SK-N-SH treated with all-trans-retinoic acid at 6 μM for 48 hours (cell line): ENCODE measurements at regions not wholly inside any gene's neighbourhood (a gene's known extent, or its start where the extent isn't known, plus 50 kb on each side); places are given as distances from the start of the nearest gene placed in this dataset.

Source experiments
- ATAC-seq: fragments of 200-7000 bp; cut with Tn5 transposase; 3 replicates; pipeline ENCODE4 v1.9.1; 2020; ENCODE audit warnings: mild to moderate bottlenecking, moderate library complexity
- BACH2 ChIP-seq: fragments of 250-450 bp; sonication (Bioruptor Pico); IDR thresholded peaks from 2 replicates; pipeline ENCODE4 v1.9.0; 2021; ENCODE audit warnings: mild to moderate bottlenecking, borderline replicate concordance
- ESRRG ChIP-seq: fragments of 250-450 bp; sonication (Bioruptor Pico); IDR thresholded peaks from 2 replicates; pipeline ENCODE4 v1.6.1; 2021; ENCODE audit warnings: mild to moderate bottlenecking
- GLIS3 ChIP-seq: fragments of 250-450 bp; sonication (Bioruptor Pico); IDR thresholded peaks from 2 replicates; pipeline ENCODE4 v1.5.0; 2020; ENCODE audit warnings: mild to moderate bottlenecking, moderate library complexity
- ISL1 ChIP-seq: fragments of 250-450 bp; sonication (Bioruptor Pico); IDR thresholded peaks from 2 replicates; pipeline ENCODE4 v2.1.2; 2022; ENCODE audit warnings: mild to moderate bottlenecking, moderate library complexity
- OSR1 ChIP-seq: fragments of 250-450 bp; sonication (Bioruptor Pico); IDR thresholded peaks from 2 replicates; pipeline ENCODE4 v1.8.0; 2022; ENCODE audit warnings: moderate library complexity, mild to moderate bottlenecking, inconsistent platforms
- PPARA ChIP-seq: fragments of 250-450 bp; sonication (Bioruptor Pico); IDR thresholded peaks from 2 replicates; pipeline ENCODE4 v1.5.0; 2020; ENCODE audit warnings: mild to moderate bottlenecking, borderline replicate concordance
- RARB ChIP-seq: fragments of 250-450 bp; sonication (Bioruptor Pico); IDR thresholded peaks from 2 replicates; pipeline ENCODE4 v1.8.0; 2021; ENCODE audit warnings: mild to moderate bottlenecking, moderate library complexity
- SNAI2 ChIP-seq: fragments of 250-450 bp; sonication (Bioruptor Pico); IDR thresholded peaks from 2 replicates; pipeline ENCODE4 v1.5.0; 2020; ENCODE audit warnings: mild to moderate bottlenecking, moderate library complexity
- TCF4 ChIP-seq: fragments of 250-450 bp; sonication (Bioruptor Pico); IDR thresholded peaks from 2 replicates; pipeline ENCODE4 v1.8.0; 2021; ENCODE audit warnings: mild to moderate bottlenecking, moderate library complexity, borderline replicate concordance
- TOX ChIP-seq: fragments of 250-450 bp; sonication (Bioruptor Pico); IDR thresholded peaks from 2 replicates; pipeline ENCODE4 v1.8.0; 2021; ENCODE audit warnings: mild to moderate bottlenecking, moderate library complexity, borderline replicate concordance
- ZC3H10 ChIP-seq: fragments of 250-450 bp; sonication (Bioruptor Pico); IDR thresholded peaks from 2 replicates; pipeline ENCODE4 v1.5.1; 2021; ENCODE audit warnings: mild to moderate bottlenecking, moderate library complexity
- ZFP3 ChIP-seq: fragments of 250-450 bp; sonication (Bioruptor Pico); IDR thresholded peaks from 2 replicates; pipeline ENCODE4 v1.5.0; 2020; ENCODE audit warnings: mild to moderate bottlenecking, moderate library complexity
- ZFP30 ChIP-seq: fragments of 450-650 bp; formaldehyde crosslinking; IDR thresholded peaks from 2 replicates; pipeline ENCODE4 v1.5.0; 2022; ENCODE audit warnings: mild to moderate bottlenecking, moderate library complexity
- ZNF565 ChIP-seq: fragments of 450-650 bp; formaldehyde crosslinking; conservative IDR thresholded peaks from 2 replicates; pipeline ENCODE4 v1.5.0; 2020; ENCODE audit warnings: low read depth, mild to moderate bottlenecking, moderate library complexity
- ZNF70 ChIP-seq: fragments of 450-650 bp; formaldehyde crosslinking; IDR thresholded peaks from 2 replicates; pipeline ENCODE4 v1.5.0; 2020; ENCODE audit warnings: mild to moderate bottlenecking, moderate library complexity
- ZNF8 ChIP-seq: fragments of 450-650 bp; formaldehyde crosslinking; IDR thresholded peaks from 2 replicates; pipeline ENCODE4 v1.5.0; 2020; ENCODE audit warnings: mild to moderate bottlenecking, moderate library complexity
- TF ChIP-seq, protein P1 (sequence below): fragments of 250-450 bp; sonication (Bioruptor Pico); IDR thresholded peaks from 2 replicates; pipeline ENCODE4 v1.8.0; 2021; ENCODE audit warnings: low read depth, mild to moderate bottlenecking, moderate library complexity, borderline replicate concordance
- TF ChIP-seq, protein P2 (sequence below): fragments of 250-450 bp; sonication (Bioruptor Pico); IDR thresholded peaks from 2 replicates; pipeline ENCODE4 v1.5.1; 2021; ENCODE audit warnings: mild to moderate bottlenecking, moderate library complexity
- TF ChIP-seq, protein P3 (sequence below): fragments of 250-450 bp; sonication (Bioruptor Pico); IDR thresholded peaks from 2 replicates; pipeline ENCODE4 v1.5.0; 2020; ENCODE audit warnings: mild to moderate bottlenecking, moderate library complexity
- TF ChIP-seq, protein P4 (sequence below): fragments of 250-450 bp; sonication (Bioruptor Pico); IDR thresholded peaks from 2 replicates; pipeline ENCODE4 v1.8.0; 2020; ENCODE audit warnings: mild to moderate bottlenecking, moderate library complexity, borderline replicate concordance

DNA sequence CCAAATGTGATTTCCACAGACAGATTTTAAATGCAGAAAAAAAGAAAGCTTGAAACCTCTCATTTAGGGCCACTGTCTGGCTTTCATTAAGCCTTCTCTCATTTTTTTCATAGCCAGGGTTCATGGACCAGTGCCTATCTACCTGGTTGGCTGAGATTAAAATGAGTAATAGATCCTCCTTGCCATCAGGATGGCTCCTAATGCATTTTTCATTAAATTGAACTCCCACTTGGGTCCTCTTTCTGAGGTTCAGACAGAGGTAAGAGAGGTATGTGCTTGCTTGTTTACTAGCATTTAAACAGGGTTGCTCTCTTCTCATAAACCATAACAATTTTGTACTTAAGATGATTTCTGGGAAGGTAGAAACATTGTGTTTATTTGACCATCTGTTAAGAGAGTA is 473.0 kb downstream of the TBC1D4 start (continued):
- TF ChIP-seq ESRRG (CRISPR knock-in tag) (no peak), ZC3H10 (CRISPR knock-in tag) (no peak), SNAI2 (CRISPR knock-in tag) (no peak), ISL1 (CRISPR knock-in tag) (no peak), ZNF8 (no peak), ZFP3 (CRISPR knock-in tag) (no peak), PPARA (CRISPR knock-in tag) (no peak)
- TF ChIP-seq, protein P1, sequence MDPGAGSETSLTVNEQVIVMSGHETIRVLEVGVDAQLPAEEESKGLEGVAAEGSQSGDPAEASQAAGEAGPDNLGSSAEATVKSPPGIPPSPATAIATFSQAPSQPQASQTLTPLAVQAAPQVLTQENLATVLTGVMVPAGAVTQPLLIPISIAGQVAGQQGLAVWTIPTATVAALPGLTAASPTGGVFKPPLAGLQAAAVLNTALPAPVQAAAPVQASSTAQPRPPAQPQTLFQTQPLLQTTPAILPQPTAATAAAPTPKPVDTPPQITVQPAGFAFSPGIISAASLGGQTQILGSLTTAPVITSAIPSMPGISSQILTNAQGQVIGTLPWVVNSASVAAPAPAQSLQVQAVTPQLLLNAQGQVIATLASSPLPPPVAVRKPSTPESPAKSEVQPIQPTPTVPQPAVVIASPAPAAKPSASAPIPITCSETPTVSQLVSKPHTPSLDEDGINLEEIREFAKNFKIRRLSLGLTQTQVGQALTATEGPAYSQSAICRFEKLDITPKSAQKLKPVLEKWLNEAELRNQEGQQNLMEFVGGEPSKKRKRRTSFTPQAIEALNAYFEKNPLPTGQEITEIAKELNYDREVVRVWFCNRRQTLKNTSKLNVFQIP: no peak

DNA sequence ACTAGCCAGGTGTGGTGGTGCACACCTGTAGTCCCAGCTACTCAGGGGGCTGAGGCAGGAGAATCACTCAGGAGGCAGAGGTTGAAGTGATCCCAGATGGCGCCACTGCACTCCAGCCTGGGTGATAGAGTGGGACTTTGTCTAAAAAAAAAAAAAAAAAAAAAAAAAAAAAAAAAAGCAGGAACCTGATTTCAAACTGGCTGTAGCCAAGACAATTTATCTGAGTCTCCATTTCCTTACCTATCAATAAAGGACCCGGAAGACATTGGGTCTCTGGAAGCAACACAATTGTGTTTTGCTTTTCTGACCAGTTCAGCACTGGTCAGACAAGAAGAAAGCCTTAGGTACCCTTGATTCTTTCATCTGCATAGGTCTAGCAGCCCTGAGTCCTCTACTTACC is 491.0 kb downstream of the TBC1D4 start:
- ATAC-seq: no peak
- TF ChIP-seq TOX (CRISPR knock-in tag) (no peak), ZC3H10 (CRISPR knock-in tag) (no peak), TCF4 (CRISPR knock-in tag) (no peak), ZNF565 (CRISPR knock-in tag) (no peak), BACH2 (no peak), RARB (CRISPR knock-in tag) (no peak), ESRRG (CRISPR knock-in tag) (no peak), ZFP3 (CRISPR knock-in tag) (no peak), ZNF70 (CRISPR knock-in tag) (no peak), OSR1 (CRISPR knock-in tag) (no peak), PPARA (CRISPR knock-in tag) (no peak), ZFP30 (CRISPR knock-in tag) (no peak), ISL1 (CRISPR knock-in tag) (no peak), GLIS3 (CRISPR knock-in tag) (no peak)
- TF ChIP-seq, protein P2, sequence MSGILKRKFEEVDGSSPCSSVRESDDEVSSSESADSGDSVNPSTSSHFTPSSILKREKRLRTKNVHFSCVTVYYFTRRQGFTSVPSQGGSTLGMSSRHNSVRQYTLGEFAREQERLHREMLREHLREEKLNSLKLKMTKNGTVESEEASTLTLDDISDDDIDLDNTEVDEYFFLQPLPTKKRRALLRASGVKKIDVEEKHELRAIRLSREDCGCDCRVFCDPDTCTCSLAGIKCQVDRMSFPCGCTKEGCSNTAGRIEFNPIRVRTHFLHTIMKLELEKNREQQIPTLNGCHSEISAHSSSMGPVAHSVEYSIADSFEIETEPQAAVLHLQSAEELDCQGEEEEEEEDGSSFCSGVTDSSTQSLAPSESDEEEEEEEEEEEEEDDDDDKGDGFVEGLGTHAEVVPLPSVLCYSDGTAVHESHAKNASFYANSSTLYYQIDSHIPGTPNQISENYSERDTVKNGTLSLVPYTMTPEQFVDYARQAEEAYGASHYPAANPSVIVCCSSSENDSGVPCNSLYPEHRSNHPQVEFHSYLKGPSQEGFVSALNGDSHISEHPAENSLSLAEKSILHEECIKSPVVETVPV (CRISPR knock-in tag): no peak
- TF ChIP-seq, protein P3, sequence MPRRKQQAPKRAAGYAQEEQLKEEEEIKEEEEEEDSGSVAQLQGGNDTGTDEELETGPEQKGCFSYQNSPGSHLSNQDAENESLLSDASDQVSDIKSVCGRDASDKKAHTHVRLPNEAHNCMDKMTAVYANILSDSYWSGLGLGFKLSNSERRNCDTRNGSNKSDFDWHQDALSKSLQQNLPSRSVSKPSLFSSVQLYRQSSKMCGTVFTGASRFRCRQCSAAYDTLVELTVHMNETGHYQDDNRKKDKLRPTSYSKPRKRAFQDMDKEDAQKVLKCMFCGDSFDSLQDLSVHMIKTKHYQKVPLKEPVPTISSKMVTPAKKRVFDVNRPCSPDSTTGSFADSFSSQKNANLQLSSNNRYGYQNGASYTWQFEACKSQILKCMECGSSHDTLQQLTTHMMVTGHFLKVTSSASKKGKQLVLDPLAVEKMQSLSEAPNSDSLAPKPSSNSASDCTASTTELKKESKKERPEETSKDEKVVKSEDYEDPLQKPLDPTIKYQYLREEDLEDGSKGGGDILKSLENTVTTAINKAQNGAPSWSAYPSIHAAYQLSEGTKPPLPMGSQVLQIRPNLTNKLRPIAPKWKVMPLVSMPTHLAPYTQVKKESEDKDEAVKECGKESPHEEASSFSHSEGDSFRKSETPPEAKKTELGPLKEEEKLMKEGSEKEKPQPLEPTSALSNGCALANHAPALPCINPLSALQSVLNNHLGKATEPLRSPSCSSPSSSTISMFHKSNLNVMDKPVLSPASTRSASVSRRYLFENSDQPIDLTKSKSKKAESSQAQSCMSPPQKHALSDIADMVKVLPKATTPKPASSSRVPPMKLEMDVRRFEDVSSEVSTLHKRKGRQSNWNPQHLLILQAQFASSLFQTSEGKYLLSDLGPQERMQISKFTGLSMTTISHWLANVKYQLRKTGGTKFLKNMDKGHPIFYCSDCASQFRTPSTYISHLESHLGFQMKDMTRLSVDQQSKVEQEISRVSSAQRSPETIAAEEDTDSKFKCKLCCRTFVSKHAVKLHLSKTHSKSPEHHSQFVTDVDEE (CRISPR knock-in tag): no peak
- TF ChIP-seq, all 23 proteins: peak for 0

DNA sequence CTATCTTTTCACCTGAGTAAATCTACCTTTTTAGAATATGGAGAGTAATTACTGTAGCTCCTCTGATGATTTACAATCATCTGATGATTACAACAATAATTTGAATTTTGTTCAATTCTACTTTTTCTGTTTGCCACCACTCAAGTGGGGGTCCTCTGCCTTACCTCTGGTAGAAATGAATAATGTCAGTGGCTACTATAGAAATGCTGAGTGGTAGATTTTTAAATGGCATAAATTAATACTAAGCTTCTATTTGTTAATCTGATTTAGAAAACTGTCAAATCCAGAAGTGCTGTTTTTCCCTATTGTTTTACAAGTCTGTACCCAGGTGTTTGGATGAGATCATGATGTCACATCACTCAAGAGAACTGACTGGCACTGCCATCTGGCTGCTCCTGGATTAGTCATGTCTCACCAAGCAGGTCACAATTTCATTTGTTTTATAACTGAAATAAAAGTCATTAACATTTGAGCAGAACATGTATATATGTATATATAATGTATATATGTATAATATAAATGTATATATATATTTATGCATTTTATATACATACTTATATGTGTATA is 494.8 kb downstream of the TBC1D4 start:
- ATAC-seq: no peak
- TF ChIP-seq ZNF565 (CRISPR knock-in tag): no peak
- TF ChIP-seq, protein P3 (CRISPR knock-in tag): no peak
- TF ChIP-seq TOX (CRISPR knock-in tag): no peak
- no peak for TF ChIP-seq ISL1 (CRISPR knock-in tag)
- TF ChIP-seq RARB (CRISPR knock-in tag): no peak

DNA sequence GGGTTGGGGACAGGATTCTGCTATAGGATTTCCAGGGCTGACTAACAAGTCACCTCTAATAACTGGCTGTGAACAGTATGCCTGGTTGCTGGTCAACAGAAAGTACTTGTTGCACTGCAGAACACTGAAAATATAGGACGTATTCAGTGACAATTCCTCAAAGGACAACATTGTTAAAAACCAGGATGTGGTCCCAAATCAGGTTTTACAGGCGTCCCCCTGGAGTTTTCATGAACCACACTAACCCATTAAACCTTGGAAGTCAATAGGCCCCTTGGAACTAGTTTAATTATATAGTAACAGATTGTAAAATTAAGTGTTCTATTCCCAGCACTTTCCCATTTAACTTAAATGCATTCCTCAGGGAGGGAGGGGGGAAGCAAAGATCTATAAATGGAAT is 495.4 kb downstream of the TBC1D4 start:
- ATAC-seq: no peak
- TF ChIP-seq RARB (CRISPR knock-in tag) (no peak), OSR1 (CRISPR knock-in tag) (no peak), ZNF70 (CRISPR knock-in tag) (no peak), GLIS3 (CRISPR knock-in tag) (no peak), ZC3H10 (CRISPR knock-in tag) (no peak), ZFP3 (CRISPR knock-in tag) (no peak), SNAI2 (CRISPR knock-in tag) (no peak), BACH2 (no peak), TOX (CRISPR knock-in tag) (no peak), ESRRG (CRISPR knock-in tag) (no peak), ZNF565 (CRISPR knock-in tag) (no peak)
- TF ChIP-seq, protein P1: no peak
- TF ChIP-seq, protein P2 (CRISPR knock-in tag): no peak
- TF ChIP-seq, protein P4, sequence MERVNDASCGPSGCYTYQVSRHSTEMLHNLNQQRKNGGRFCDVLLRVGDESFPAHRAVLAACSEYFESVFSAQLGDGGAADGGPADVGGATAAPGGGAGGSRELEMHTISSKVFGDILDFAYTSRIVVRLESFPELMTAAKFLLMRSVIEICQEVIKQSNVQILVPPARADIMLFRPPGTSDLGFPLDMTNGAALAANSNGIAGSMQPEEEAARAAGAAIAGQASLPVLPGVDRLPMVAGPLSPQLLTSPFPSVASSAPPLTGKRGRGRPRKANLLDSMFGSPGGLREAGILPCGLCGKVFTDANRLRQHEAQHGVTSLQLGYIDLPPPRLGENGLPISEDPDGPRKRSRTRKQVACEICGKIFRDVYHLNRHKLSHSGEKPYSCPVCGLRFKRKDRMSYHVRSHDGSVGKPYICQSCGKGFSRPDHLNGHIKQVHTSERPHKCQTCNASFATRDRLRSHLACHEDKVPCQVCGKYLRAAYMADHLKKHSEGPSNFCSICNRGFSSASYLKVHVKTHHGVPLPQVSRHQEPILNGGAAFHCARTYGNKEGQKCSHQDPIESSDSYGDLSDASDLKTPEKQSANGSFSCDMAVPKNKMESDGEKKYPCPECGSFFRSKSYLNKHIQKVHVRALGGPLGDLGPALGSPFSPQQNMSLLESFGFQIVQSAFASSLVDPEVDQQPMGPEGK (CRISPR knock-in tag): no peak
